GM19025 (cell line): ENCODE measurements at regions not wholly inside any gene's neighbourhood (a gene's known extent, or its start where the extent isn't known, plus 50 kb on each side); places are given as distances from the start of the nearest gene placed in this dataset.
"Not testable (repeated sequence)": the region's sequence is repeated elsewhere in the genome, so short reads cannot be mapped to it uniquely, and the experiment has no call there.

Experiments
- ATAC-seq: cut with Tn5 transposase; IDR thresholded peaks from one replicate; pipeline ENCODE4 v1.9.1; 2021; ENCODE audit warnings: mild to moderate bottlenecking, low read depth, moderate library complexity; ENCODE audit not compliant: unreplicated experiment

- no peak for ATAC-seq
These were observed 80.4 kb upstream of the ERCC4 start for GRCh38 chr16:13839577-13839976.

- no peak for ATAC-seq
These were observed 74.7 kb upstream of the ERCC4 start for GRCh38 chr16:13845232-13845631.

GRCh38 chr16:13848795-13849194, 71.2 kb upstream of the ERCC4 start:
- ATAC-seq = no peak

GRCh38 chr16:13850173-13850572, 69.8 kb upstream of the ERCC4 start:
- not testable (repeated sequence) for ATAC-seq

DNA sequence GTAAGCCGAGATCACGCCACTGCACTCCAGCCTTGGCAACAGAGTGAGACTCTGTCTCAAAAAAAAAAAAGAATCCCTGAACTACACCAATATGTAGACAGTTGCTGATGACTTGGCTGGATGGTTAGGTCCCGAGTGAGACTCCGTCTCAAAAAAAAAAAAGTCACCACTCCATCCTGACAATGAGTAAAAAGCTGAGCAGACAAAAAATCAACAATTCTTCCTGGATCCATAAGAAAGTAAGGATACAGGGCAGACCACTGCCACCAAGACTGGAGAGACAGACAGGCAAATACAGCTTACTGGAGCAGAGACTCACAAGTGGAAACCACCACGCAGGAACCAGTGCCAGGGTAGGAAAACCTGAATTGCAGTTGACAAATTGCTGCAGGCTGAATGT, 67.1 kb upstream of the ERCC4 start:
- ATAC-seq = no peak

DNA sequence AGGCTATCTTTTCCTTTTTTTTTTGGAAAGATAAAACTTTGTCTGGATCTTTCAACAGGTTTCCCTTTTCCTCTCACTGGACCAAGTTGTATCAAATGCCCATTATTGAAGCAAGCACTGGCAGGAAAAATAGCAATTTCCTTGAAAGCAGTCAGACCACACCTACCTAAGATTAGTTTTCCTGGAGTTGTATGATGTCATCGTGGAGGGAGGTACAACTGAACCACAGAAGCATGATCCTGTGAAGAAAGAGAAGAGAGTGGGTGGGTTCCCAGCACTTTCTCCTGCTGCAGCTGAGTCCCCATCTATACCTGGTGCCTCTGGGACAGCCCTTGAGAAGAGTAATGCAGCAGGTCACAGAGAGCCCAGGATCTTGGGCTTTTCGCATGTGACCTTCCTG, 63.6 kb upstream of the ERCC4 start:
- ATAC-seq = no peak

- no peak for ATAC-seq
These were observed 63.0 kb upstream of the ERCC4 start for GRCh38 chr16:13856811-13857511.

DNA sequence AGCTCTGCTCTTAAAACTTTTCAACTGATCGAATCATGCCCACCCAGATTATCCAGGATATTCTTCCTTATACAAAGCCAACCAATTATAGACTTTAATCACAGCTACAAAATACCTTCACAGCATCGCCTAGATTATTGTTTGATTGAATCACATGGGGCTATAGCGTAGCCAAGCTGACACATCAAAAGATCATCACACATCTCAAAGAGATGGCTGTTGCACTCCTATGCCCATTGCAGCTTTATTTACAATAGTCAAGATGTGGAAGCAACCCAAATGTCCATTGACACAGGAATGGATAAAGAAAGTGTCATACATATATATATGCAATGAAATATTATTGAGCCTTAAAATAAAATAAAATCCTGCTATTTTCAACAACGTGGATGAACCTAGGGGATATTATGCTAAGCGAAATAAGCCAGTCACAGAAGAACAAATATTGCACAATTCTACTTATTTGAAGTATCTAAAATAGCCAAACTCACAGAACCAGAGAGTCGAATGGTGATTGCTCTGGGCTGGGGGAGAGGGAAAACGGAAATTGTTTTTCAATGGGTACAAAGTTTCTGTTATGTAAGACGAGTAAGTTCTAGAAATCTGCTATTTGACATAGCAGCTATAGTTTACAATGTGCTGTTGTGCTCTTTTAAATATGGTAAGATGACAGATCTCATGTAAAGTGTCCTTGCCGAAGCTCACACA, 60.9 kb upstream of the ERCC4 start:
- no peak for ATAC-seq

DNA sequence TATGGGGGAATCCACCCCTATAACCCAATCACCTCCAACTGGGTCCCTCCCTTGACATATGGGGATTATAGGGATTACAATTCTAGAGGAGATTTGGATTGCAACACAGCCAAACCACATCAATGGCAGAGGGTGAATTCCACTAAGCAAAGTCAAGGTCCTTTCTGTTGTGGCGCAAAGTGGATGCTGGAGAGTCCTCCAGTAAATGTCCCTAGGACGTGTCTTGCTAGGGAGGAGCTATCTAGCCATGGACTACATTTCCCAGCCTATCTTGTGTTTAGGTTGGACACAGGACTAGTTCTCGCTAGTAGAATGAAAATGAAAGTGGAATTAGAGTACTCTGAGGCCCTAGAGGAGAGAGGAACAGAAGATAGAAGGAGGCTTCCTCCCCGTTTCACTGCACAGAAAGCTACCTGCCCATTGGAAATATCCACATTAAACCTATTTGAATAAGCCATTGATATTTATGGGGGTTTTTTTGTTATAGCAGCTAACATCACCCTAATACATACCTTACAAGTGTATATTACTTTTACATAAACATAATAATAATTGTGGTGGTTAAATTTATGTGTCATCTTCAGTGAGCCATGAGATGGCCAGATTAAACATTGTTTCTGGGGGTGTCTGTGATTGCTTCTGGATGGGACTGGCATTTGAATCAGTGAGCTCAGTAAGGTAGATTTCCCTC, 56.7 kb upstream of the ERCC4 start:
- no peak for ATAC-seq

DNA sequence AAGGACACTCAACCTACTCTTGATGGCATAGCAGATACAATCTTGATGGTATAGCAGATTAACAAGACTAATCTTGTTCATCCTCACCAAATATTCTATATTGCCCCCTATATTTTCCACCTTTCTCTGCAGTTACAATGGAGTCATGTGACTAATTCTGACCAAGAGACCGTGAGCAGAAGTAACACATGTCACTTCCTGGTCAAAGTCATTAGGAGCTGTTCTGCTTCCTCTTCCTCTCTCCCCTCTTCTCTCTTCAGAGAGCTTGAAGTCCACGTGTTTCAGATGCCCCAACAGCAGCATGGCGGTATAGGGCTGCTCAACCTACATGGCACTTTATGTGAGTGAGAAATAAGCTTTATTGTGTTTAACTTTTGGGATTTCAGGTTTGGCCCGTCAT, 55.3 kb upstream of the ERCC4 start:
- ATAC-seq = no peak

DNA sequence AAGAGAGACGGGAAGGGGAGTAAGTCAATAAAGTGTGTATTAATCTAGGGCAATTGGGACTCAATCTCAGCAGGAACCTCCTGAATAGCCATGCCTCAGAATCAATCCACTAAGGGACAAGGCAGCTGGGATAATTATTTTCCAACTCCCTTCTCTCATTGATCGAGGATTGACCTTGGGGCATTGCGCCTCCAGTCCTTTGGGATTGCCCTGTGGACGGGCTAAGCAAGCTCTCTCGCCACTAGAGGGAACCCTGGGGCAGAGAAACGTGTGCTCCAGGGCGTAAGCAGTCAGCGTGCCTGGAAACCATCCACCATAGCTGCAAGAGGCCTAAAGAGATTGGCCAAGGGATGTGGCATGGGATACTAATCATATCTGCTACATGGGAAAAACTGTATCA, 53.9 kb upstream of the ERCC4 start:
- no peak for ATAC-seq
